ENCODE measurements at regions not wholly inside any gene's neighbourhood (a gene's known extent, or its start where the extent isn't known, plus 50 kb on each side); places are given as distances from the start of the nearest gene placed in this dataset.

DNA sequence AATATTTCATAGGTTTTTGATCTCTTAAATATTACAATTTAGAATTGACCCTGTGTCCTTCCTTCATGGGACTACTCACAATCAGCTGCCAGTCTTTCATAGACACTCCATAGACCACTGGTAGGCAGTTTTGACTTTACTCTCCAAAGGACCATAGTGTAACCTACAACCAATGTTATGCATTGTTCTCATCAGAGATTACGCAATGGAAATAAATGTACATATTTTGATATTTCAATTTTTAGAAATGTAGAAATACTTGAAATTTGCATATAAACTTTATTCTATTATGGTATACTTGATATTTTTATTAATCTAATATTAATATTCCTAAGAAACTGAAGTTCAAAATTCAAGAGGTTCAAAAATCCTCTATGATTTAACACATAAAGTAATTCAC, 446.4 kb upstream of the KCND2 start:
- no peak overlapping the region for H4K91ac ChIP-seq (ENCODE audit: insufficient read depth, low read depth, low read length)
- no peak overlapping the region for H3K27ac ChIP-seq (ENCODE audit: insufficient read depth, low read length)
- no peak overlapping the region for H2BK20ac ChIP-seq (ENCODE audit: low read depth, low read length)
- H2AK9ac ChIP-seq (replicated peaks; ENCODE audit: low read depth, low read length, poor library complexity): no peak overlapping the region
- H3K4me1 ChIP-seq (ENCODE audit: control insufficient read depth, insufficient read depth, low read length): no peaks in the 10 kb centered on the region
- H4K20me1 ChIP-seq (ENCODE audit: insufficient read depth, low read length): no peaks in the 10 kb centered on the region
- no peak overlapping the region for H3K4ac ChIP-seq (ENCODE audit: low read depth, low read length)
- H3K79me1 ChIP-seq (ENCODE audit: low read depth in 1 of 2, low read length in 2 of 2): no peaks in the 10 kb centered on the region
- no peak overlapping the region for H2BK5ac ChIP-seq (ENCODE audit: low read depth, low read length, poor library complexity, severe bottlenecking)
- H3K4me2 ChIP-seq (ENCODE audit: low read depth, low read length): no peak overlapping the region
- ChIA-PET CTCF (no interaction called here), POLR2A (ENCODE audit: unreplicated experiment) (no interaction called here)
- H4K5ac ChIP-seq (ENCODE audit: low read depth, low read length): no peak overlapping the region
- 0 out of 2 replicates have a peak, but pooled peaks cover 2% of the 10 kb centered on the region for H3K9me3 ChIP-seq (ENCODE audit: control insufficient read depth, insufficient read depth, low read length)
- no peak overlapping the region for H4K8ac ChIP-seq (ENCODE audit: low read depth in 2 of 2, low read length in 2 of 2)
- H3K4me3 ChIP-seq (ENCODE audit: insufficient read depth, low read depth, low read length): no peak overlapping the region
- H3K14ac ChIP-seq (replicated peaks; ENCODE audit: low read depth, low read length): no peak overlapping the region
- in situ Hi-C loops (cut with MboI; ENCODE audit: low sequenced_read_pairs) (no loop called here), intact Hi-C loops (cut with micrococcal nuclease) (no loop called here), dilution Hi-C loops (cut with HindIII; ENCODE audit: low sequenced_read_pairs, unreplicated experiment) (no loop called here)
- H3K9me1 ChIP-seq (ENCODE audit: insufficient read depth, low read length): no peaks in the 10 kb centered on the region
- H2AFZ ChIP-seq (replicated peaks; ENCODE audit: low read length, poor library complexity): no peak overlapping the region
- H3K27me3 ChIP-seq (ENCODE audit: control insufficient read depth, insufficient read depth, low read length): no peaks in the 10 kb centered on the region
- no peak overlapping the region for H2BK15ac ChIP-seq (ENCODE audit: low read depth, low read length)
- DNase-seq (no peak), ATAC-seq (ENCODE audit: low read depth) (no peak)
- H3K23ac ChIP-seq (ENCODE audit: low read depth, low read length): no peak overlapping the region
- no peak overlapping the region for H3K9ac ChIP-seq (ENCODE audit: low read depth, low read length)
- H2BK120ac ChIP-seq (ENCODE audit: low read depth, low read length): no peak overlapping the region
- no peaks in the 10 kb centered on the region for H3K36me3 ChIP-seq (ENCODE audit: control insufficient read depth, insufficient read depth, low read length)
- no TSS peak for BruUV-seq (replicated peaks)
- WGBS, 2 experiments (ENCODE audit: extremely low coverage in 2 of 2, insufficient read length in 1 of 2): no CpG with 5 or more reads among the region's 1 CpG
- TF ChIP-seq CEBPB (IDR thresholded peaks at IDR 0.05; ENCODE audit: low read depth, low read length) (peak; percentile 72), NFE2L2 (IDR thresholded peaks at IDR 0.05; ENCODE audit: low read depth, low read length) (no peak), MAZ (IDR thresholded peaks at IDR 0.05; ENCODE audit: borderline replicate concordance, low read depth, low read length) (no peak)
- no peak overlapping the region for H3K18ac ChIP-seq (ENCODE audit: low read depth, low read length)
- no peak overlapping the region for H3K56ac ChIP-seq (ENCODE audit: extremely low read depth, insufficient read depth, low read length)
- H2AK5ac ChIP-seq (ENCODE audit: low read depth, low read length): no peak overlapping the region

Data from IMR-90 (cell line).